ENCODE measurements at regions not wholly inside any gene's neighbourhood (a gene's known extent, or its start where the extent isn't known, plus 50 kb on each side); places are given as distances from the start of the nearest gene placed in this dataset.
"Not testable (repeated sequence)": the region's sequence is repeated elsewhere in the genome, so short reads cannot be mapped to it uniquely, and the experiment has no call there.

- Histone ChIP-seq H3K27ac (no peak overlapping the region), H3K4me1 (no peaks in the 10 kb centered on the region), H3K4me3 (no peak overlapping the region), H3K9me3 (no peaks in the 10 kb centered on the region), H3K36me3 (no peaks in the 10 kb centered on the region), H3K27me3 (no peaks in the 10 kb centered on the region)
- no peak for TF ChIP-seq POLR2A (IDR thresholded peaks at IDR 0.05)
- no peak for TF ChIP-seq POLR2AphosphoS5 (IDR thresholded peaks at IDR 0.05; ENCODE audit: insufficient read depth in 1 of 2, low read depth in 1 of 2)
- TF ChIP-seq, protein P1, sequence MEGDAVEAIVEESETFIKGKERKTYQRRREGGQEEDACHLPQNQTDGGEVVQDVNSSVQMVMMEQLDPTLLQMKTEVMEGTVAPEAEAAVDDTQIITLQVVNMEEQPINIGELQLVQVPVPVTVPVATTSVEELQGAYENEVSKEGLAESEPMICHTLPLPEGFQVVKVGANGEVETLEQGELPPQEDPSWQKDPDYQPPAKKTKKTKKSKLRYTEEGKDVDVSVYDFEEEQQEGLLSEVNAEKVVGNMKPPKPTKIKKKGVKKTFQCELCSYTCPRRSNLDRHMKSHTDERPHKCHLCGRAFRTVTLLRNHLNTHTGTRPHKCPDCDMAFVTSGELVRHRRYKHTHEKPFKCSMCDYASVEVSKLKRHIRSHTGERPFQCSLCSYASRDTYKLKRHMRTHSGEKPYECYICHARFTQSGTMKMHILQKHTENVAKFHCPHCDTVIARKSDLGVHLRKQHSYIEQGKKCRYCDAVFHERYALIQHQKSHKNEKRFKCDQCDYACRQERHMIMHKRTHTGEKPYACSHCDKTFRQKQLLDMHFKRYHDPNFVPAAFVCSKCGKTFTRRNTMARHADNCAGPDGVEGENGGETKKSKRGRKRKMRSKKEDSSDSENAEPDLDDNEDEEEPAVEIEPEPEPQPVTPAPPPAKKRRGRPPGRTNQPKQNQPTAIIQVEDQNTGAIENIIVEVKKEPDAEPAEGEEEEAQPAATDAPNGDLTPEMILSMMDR (IDR thresholded peaks at IDR 0.05): no peak
- intact Hi-C loops (cut with DNase I): no loop called here
- no peak for DNase-seq (ENCODE audit: extremely low spot score in 2 of 2)
Measured at GRCh38 chr5:57002959-57003485, 51.1 kb upstream of the MIER3 start.

DNA sequence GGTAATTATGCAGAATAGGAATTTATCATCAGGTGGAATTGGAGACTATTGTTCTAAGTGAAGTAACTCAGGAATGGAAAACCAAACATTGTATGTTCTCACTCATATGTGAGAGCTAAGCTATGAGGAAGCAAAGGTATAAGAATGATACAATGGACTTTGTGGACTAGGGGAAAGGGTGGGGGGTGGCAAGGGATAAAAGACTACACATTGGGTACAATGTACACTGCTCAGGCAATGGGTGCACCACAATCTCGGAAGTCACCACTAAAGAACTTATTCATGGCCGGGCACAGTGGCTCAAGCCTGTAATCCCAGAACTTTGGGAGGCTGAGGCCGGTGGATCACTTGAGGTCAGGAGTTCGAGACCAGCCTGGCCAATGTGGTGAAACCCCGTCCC lies 51.6 kb upstream of the MIER3 start:
- H3K9me3 ChIP-seq; H3K4me3 ChIP-seq; H3K27me3 ChIP-seq; DNase-seq (ENCODE audit: extremely low spot score in 2 of 2); intact Hi-C loops (cut with DNase I); H3K27ac ChIP-seq; H3K36me3 ChIP-seq; H3K4me1 ChIP-seq: not testable (repeated sequence)

DNA sequence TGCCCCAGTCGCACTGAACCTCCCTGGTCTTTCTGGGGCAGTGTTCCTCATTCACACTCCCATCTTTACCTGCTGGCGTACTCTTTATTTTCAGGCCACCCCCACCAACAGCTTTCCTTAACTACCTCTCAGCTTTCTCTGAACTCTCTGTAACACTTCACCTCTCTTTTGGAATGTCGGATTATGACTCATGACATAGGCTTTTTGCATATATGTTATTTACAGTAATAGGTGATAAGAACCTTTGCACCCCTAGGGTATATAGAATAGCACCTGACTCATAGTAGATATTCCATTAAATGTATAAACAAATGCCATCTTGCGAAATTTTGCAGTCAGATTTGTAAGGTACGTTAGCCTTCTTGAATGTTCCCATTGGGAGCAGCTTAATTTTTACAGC lies 52.9 kb upstream of the MIER3 start:
- TF ChIP-seq, protein P1 (IDR thresholded peaks at IDR 0.05): no peak
- TF ChIP-seq POLR2A (IDR thresholded peaks at IDR 0.05): no peak
- intact Hi-C loops (cut with DNase I): no loop called here
- Histone ChIP-seq H3K4me3 (no peak overlapping the region), H3K9me3 (no peaks in the 10 kb centered on the region), H3K4me1 (no peaks in the 10 kb centered on the region), H3K27ac (no peak overlapping the region), H3K36me3 (no peaks in the 10 kb centered on the region), H3K27me3 (no peaks in the 10 kb centered on the region)
- DNase-seq (ENCODE audit: extremely low spot score in 2 of 2): no peak

- no peak overlapping the region for H3K4me3 ChIP-seq
- H3K27me3 ChIP-seq: no peaks in the 10 kb centered on the region
- no peaks in the 10 kb centered on the region for H3K9me3 ChIP-seq
- DNase-seq (ENCODE audit: extremely low spot score in 2 of 2): no peak
- H3K27ac ChIP-seq: no peak overlapping the region
- H3K36me3 ChIP-seq: no peaks in the 10 kb centered on the region
- intact Hi-C loops (cut with DNase I): no loop called here
- TF ChIP-seq POLR2A (IDR thresholded peaks at IDR 0.05): no peak
- no peaks in the 10 kb centered on the region for H3K4me1 ChIP-seq
Measured at GRCh38 chr5:57007344-57007743, 55.4 kb upstream of the MIER3 start.

GRCh38 chr5:57009811-57010210 lies 57.9 kb upstream of the MIER3 start:
- Histone ChIP-seq H3K4me3 (no peak overlapping the region), H3K4me1 (no peaks in the 10 kb centered on the region), H3K9me3 (no peaks in the 10 kb centered on the region), H3K36me3 (no peaks in the 10 kb centered on the region), H3K27me3 (no peaks in the 10 kb centered on the region), H3K27ac (no peak overlapping the region)
- intact Hi-C loops (cut with DNase I): no loop called here
- TF ChIP-seq POLR2A (IDR thresholded peaks at IDR 0.05) (no peak), POLR2AphosphoS5 (IDR thresholded peaks at IDR 0.05; ENCODE audit: insufficient read depth in 1 of 2, low read depth in 1 of 2) (no peak)
- TF ChIP-seq, protein P1 (IDR thresholded peaks at IDR 0.05): no peak
- no peak for DNase-seq (ENCODE audit: extremely low spot score in 2 of 2)

DNA sequence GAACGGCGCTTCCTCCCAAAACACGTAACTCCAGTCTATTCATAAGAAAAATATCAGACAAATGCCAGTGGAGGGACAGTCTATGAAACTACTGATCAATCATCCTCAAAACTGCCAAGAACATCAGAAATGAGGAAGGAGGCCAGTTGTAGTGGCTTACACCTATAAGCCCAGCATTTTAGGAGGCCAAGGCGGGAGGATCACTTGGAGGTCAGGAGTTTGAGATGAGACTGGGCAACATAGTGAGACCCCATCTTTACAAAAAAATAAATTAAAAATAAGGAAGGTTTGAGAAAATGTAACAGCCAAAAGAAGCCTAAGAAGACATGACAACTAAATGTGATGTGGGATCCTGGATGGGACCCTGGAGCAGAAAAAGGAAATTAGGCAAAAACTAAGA lies 58.9 kb upstream of the MIER3 start:
- Histone ChIP-seq H3K27ac (no peak overlapping the region), H3K9me3 (no peaks in the 10 kb centered on the region), H3K4me1 (no peaks in the 10 kb centered on the region), H3K4me3 (no peak overlapping the region), H3K27me3 (no peaks in the 10 kb centered on the region), H3K36me3 (no peaks in the 10 kb centered on the region)
- TF ChIP-seq, protein P1 (IDR thresholded peaks at IDR 0.05): no peak
- no peak for TF ChIP-seq POLR2AphosphoS5 (IDR thresholded peaks at IDR 0.05; ENCODE audit: insufficient read depth in 1 of 2, low read depth in 1 of 2)
- TF ChIP-seq POLR2A (IDR thresholded peaks at IDR 0.05): no peak
- intact Hi-C loops (cut with DNase I): no loop called here
- DNase-seq (ENCODE audit: extremely low spot score in 2 of 2): no peak
